NCI-H1417 treated with DMSO at 0.1 percent for 48 hours (cell line): ENCODE measurements at regions not wholly inside any gene's neighbourhood (a gene's known extent, or its start where the extent isn't known, plus 50 kb on each side); places are given as distances from the start of the nearest gene placed in this dataset.

Source experiments
- DNase-seq: peaks from one replicate; lab custom pipeline; 2025; lab: John Stamatoyannopoulos, UW

- DNase-seq = no peak
Observed at GRCh38 chr9:18350036-18350435, 123.9 kb upstream of the ADAMTSL1 start.

DNA sequence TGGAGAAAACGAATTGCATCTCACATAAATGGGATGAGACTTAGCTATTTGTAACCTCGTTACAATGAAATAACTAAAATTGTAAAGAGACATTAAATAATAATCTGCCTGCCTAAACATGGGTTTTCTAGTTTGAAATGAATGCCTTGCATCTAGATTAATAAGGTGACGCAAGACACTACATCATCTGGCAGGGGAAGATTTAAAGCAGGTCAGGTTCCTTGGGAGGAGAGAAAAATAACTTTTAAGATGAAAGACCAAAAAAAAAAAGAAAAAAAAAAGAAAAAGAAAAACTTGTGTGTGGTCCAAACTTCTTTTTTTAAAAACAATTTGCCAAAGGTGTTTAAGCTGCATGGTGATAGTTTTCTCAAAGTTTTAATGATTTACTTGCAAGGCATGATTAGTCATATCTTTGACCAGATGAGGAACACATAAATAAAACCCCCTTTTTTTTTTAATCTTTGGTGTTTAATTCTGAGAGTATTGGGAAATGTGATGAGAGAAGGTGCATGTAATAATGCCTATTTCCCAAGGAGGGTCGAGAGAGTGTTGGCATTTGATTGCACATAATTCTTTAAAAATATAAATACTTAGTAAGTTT lies 122.9 kb upstream of the ADAMTSL1 start:
- no peak for DNase-seq

- no peak for DNase-seq
Observed at GRCh38 chr9:18352711-18353110, 121.2 kb upstream of the ADAMTSL1 start.

GRCh38 chr9:18353473-18353872 lies 120.5 kb upstream of the ADAMTSL1 start:
- no peak for DNase-seq

GRCh38 chr9:18357321-18357720 lies 116.6 kb upstream of the ADAMTSL1 start:
- DNase-seq = no peak

- DNase-seq = no peak
Observed at GRCh38 chr9:18358325-18358724, 115.6 kb upstream of the ADAMTSL1 start.

DNA sequence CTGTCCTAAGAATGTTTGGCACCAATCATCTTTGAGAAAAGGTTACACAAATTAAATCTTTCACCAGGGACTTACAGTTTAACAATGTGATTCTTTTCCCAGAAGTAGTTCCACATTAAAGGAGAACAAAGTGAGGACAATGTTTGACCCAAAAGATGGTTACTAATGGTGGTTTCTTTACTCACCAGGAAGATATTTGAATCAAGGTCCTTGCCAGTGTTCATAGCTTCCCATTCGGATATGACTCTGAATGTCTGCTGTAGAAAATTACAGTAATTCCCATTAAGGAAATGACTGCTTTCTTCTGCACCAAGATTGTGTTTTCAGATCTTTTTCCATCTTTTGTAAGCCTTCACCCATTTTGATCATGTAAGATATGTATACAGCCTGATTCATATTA lies 114.6 kb upstream of the ADAMTSL1 start:
- DNase-seq = no peak

DNA sequence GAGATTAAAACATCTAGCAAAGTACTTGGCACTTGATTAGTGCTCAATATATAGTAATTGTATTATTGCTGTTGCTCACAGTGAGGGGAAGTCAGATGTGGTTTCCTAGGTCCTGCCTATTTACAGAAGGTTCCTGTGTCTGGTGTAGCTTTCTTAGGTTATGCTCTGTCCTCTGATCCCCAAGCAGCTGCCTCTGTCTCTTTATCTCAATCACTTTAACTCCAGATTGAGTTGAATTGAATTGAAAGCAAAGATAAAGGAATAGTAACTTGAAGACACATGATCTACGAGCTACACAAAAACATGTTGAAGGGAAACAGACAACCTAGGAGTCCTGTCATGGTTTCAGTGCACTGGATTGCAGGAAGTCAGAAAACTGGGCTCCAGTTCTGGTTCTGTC lies 113.9 kb upstream of the ADAMTSL1 start:
- no peak for DNase-seq

- DNase-seq = no peak
Observed at GRCh38 chr9:18361646-18362045, 112.3 kb upstream of the ADAMTSL1 start.

- DNase-seq = no peak
Observed at GRCh38 chr9:18362166-18362565, 111.8 kb upstream of the ADAMTSL1 start.

GRCh38 chr9:18362901-18363685 lies 110.9 kb upstream of the ADAMTSL1 start:
- no peak for DNase-seq

- no peak for DNase-seq
Observed at GRCh38 chr9:18365651-18366050, 108.3 kb upstream of the ADAMTSL1 start.

GRCh38 chr9:18366184-18366583 lies 107.8 kb upstream of the ADAMTSL1 start:
- no peak for DNase-seq

DNA sequence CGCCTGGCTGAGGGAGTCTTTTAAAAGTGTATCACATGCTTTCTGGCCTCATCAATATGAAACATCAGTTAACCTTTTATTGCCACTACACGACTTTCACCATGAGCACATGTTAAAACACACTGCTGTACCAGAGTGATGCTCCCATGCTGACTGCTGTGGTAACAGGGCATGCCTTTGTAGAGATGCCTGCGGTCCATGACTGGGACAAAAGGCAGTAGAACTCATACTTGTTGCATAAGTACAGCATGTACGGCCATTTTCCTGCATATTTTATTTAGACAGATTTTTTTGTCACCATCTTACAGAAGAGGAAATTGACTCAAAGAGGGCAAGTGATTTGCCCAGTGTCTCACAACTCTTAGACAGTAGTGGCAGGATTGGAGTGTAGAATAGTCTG lies 105.7 kb upstream of the ADAMTSL1 start:
- no peak for DNase-seq

- no peak for DNase-seq
Observed at GRCh38 chr9:18371141-18371540, 102.8 kb upstream of the ADAMTSL1 start.

DNA sequence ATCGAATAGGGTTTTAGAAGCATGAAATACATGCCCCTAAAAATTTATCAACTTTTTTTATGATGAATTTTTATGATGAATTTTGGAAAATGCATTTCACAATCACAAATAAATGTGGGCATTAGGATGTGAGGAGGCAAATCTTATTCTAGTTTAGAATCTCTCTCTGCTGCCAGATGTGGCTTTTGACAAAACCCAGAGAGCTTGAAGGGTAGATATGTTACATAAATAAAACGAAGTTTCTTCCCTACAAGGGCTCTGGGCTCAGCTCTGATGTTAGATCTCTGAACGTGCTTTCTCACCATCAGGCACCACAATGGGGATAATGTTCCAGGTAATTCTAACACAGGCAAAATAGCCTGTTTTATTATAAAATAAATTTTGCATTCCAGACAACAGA lies 102.3 kb upstream of the ADAMTSL1 start:
- DNase-seq = no peak

- no peak for DNase-seq
Observed at GRCh38 chr9:18379073-18379811, 94.7 kb upstream of the ADAMTSL1 start.

DNA sequence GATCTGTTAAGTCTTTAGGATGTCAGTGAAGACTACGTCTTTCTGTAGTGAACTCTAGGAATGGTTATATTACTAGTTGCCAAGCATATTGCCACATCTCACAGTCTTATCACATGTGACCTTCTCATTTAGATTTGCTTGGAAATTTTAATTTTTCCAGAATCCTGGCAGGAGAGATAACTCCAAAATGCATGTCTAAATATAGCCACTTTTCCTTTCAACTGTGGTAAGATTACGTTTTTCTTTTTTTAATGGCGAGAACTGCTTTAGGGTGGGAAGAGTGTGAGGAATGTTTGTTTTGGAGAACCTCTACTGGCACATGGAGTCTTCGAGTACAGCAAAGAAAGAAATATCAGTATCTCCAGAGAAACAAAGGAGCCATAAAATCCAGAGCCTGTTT lies 91.7 kb upstream of the ADAMTSL1 start:
- no peak for DNase-seq

DNA sequence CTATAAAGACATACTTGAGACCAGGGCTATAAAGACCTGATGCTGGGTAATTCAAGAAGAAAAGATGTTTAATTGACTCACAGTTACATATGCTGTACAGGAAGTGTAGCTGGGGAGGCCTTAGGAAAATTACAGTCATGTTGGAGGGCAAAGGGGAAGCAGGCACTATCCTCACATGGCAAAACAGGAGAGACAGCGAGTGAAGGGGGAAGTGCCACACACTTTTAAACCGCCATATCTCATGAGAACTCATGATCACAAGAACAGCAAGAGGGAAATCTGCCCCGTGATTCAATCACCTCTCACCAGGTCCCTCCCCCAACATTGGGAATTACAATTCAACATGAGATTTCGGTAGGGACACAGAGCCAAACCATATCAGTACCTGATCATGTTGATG lies 89.9 kb upstream of the ADAMTSL1 start:
- DNase-seq = no peak

DNA sequence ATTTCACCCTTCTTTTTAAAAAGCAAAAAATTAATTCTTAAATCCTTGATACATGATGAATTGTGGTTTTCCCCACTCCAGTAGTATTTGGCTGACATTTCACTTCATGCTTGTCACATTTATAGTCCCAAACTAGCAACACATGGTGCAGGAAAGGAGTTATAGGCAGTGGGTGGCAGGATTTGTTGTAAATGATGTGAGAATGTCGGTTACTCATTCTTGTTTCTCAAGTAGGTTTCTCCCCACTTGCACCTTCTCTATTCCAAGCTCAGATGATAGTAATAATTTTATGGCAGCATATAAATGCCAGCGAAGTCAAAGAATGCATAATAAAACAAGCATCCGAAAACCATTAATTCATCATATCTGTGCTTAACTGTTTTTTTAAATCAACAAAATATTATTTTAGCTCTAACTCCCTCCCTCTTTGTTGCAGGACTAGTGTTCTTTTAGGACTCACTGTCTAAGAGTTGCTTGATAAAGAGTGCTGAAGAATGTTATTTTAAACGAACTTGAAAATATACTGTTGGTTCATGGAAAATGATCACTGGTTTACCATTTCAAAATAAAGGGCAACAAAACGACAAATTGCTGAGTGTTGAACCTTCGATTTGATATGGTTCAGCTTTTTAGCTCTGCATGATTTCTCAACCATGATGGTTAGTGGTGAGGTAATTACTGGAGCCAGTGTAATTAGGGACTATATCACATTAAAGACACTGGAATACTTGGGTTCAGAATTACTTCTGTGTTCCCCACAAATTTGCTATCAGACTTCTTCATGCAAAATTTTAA lies 88.1 kb upstream of the ADAMTSL1 start:
- no peak for DNase-seq

- DNase-seq = no peak
Observed at GRCh38 chr9:18390393-18390792, 83.6 kb upstream of the ADAMTSL1 start.
